ENCODE measurements at regions not wholly inside any gene's neighbourhood (a gene's known extent, or its start where the extent isn't known, plus 50 kb on each side); places are given as distances from the start of the nearest gene placed in this dataset.

DNA sequence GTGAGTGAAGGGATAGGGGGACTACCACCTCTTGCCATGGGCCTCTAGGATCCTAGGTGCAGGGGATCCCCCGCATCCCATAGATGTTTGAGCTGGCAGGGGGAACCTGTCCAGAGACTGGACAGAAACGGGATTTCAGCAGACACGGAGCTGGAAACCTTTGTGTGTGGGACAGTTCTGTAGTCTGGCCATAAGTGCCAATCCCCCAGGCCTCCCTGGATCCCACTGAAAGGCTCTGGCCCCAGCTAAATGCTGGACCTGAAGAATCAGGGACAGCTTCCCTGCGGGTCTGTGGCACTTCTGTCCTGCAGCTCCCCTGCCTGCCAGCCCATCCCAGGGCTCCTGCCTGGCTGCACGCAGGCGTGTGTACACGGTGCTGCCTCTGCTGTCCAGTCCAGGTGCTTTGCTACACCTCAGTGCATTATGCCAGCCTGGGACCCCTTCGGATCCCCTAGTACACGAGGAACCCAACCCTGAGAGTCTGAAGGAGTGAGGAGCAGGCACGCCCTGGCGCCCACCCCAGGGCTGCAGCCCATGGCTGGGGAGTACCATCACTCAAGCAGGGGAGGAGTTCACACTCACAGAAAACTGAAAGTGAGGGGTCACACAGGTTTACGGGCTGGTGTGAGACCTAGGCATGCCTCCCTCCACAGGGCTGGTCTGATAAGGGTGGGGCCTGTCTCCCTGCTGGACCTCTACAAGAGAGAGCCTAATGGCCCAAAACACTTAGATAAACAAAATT lies 703.0 kb downstream of the ARAP2 start:
- TF ChIP-seq CTCF (IDR thresholded peaks at IDR 0.05) (no peak), POLR2AphosphoS5 (IDR thresholded peaks at IDR 0.05) (no peak)
